ENCODE measurements at regions not wholly inside any gene's neighbourhood (a gene's known extent, or its start where the extent isn't known, plus 50 kb on each side); places are given as distances from the start of the nearest gene placed in this dataset.

GRCh38 chr2:8193146-8193545, 488.7 kb upstream of the ID2 start:
- DNase-seq (ENCODE audit: insufficient read length, low spot score) (no peak), FAIRE-seq (no peak)

GRCh38 chr2:8193686-8194615, 487.9 kb upstream of the ID2 start:
- DNase-seq (ENCODE audit: insufficient read length, low spot score), result no peak
- no peak for FAIRE-seq

GRCh38 chr2:8195784-8196183, 486.1 kb upstream of the ID2 start:
- DNase-seq (ENCODE audit: insufficient read length, low spot score), result no peak
- FAIRE-seq, result no peak

- no peak for DNase-seq (ENCODE audit: insufficient read length, low spot score)
- FAIRE-seq, result no peak
These were observed 485.5 kb upstream of the ID2 start for GRCh38 chr2:8196316-8196715.

GRCh38 chr2:8197101-8197500, 484.8 kb upstream of the ID2 start:
- DNase-seq (ENCODE audit: insufficient read length, low spot score), result no peak

GRCh38 chr2:8197825-8198224, 484.0 kb upstream of the ID2 start:
- FAIRE-seq (no peak), DNase-seq (ENCODE audit: insufficient read length, low spot score) (no peak)

More at GRCh38 chr2:8197101-8197500, 484.8 kb upstream of the ID2 start:
- FAIRE-seq, result no peak

GRCh38 chr2:8198766-8199382, 483.0 kb upstream of the ID2 start:
- FAIRE-seq (no peak), DNase-seq (ENCODE audit: insufficient read length, low spot score) (no peak)

GRCh38 chr2:8202132-8202531, 479.7 kb upstream of the ID2 start:
- no peak for FAIRE-seq
- peak; percentile 13 for DNase-seq (ENCODE audit: insufficient read length, low spot score)

GRCh38 chr2:8203364-8203763, 478.5 kb upstream of the ID2 start:
- FAIRE-seq, result no peak
- DNase-seq (ENCODE audit: insufficient read length, low spot score), result no peak

GRCh38 chr2:8204711-8205110, 477.1 kb upstream of the ID2 start:
- DNase-seq (ENCODE audit: insufficient read length, low spot score), result no peak
- no peak for FAIRE-seq

GRCh38 chr2:8209494-8209893, 472.4 kb upstream of the ID2 start:
- FAIRE-seq (no peak), DNase-seq (ENCODE audit: insufficient read length, low spot score) (no peak)

- no peak for FAIRE-seq
- no peak for DNase-seq (ENCODE audit: insufficient read length, low spot score)
These were observed 470.5 kb upstream of the ID2 start for GRCh38 chr2:8211384-8211783.

- FAIRE-seq (no peak), DNase-seq (ENCODE audit: insufficient read length, low spot score) (no peak)
These were observed 469.6 kb upstream of the ID2 start for GRCh38 chr2:8212239-8212638.

- peak; percentile 70 for FAIRE-seq
- DNase-seq (ENCODE audit: insufficient read length, low spot score), result no peak
These were observed 467.7 kb upstream of the ID2 start for GRCh38 chr2:8214036-8214615.

GRCh38 chr2:8215159-8215863, 466.5 kb upstream of the ID2 start:
- DNase-seq (ENCODE audit: insufficient read length, low spot score), result no peak
- peak; percentile 80 for FAIRE-seq

GRCh38 chr2:8215982-8216381, 465.9 kb upstream of the ID2 start:
- FAIRE-seq (peak; percentile 31), DNase-seq (ENCODE audit: insufficient read length, low spot score) (no peak)

GRCh38 chr2:8216397-8216796, 465.5 kb upstream of the ID2 start:
- no peak for FAIRE-seq
- no peak for DNase-seq (ENCODE audit: insufficient read length, low spot score)

GRCh38 chr2:8217468-8218030, 464.3 kb upstream of the ID2 start:
- FAIRE-seq (no peak), DNase-seq (ENCODE audit: insufficient read length, low spot score) (no peak)

- no peak for FAIRE-seq
These were observed 462.8 kb upstream of the ID2 start for GRCh38 chr2:8219096-8219495.

GRCh38 chr2:8219631-8220355, 462.1 kb upstream of the ID2 start:
- no peak for DNase-seq (ENCODE audit: insufficient read length, low spot score)
- FAIRE-seq, result no peak

More at GRCh38 chr2:8219096-8219495, 462.8 kb upstream of the ID2 start:
- DNase-seq (ENCODE audit: insufficient read length, low spot score), result no peak

All from GM19239 (cell line).